GM12878 (cell line): ENCODE measurements at regions not wholly inside any gene's neighbourhood (a gene's known extent, or its start where the extent isn't known, plus 50 kb on each side); places are given as distances from the start of the nearest gene placed in this dataset.
A peak's percentile ranks its signal among the peaks of the same experiment; 100 is the strongest.

Experiments used
- CHD1 ChIP-seq: IDR thresholded peaks from 2 replicates; pipeline ENCODE4 v1.6.1; 2012; ENCODE audit warnings: low read depth, low read length, improper control_type of control experiment
- EP300 ChIP-seq, 2 experiments: fragments of 150-350 bp in 1 of 2; IDR thresholded peaks; 2 replicates each; pipeline ENCODE4 v1.6.1; 2011 to 2012; ENCODE audit warnings: low read depth in 2 of 2, low read length in 2 of 2, borderline replicate concordance in 1 of 2, improper control_type of control experiment in 1 of 2, inconsistent platforms in 1 of 2; ENCODE audit not compliant: control insufficient read depth in 1 of 2
- EZH2 ChIP-seq: IDR thresholded peaks from 2 replicates; pipeline ENCODE4 v1.6.1; 2012; ENCODE audit warnings: low read depth, mild to moderate bottlenecking, control low read depth, inconsistent platforms, low read length, borderline replicate concordance; ENCODE audit not compliant: control insufficient read depth
- HCFC1 ChIP-seq: fragments of 150-350 bp; IDR thresholded peaks from 2 replicates; pipeline ENCODE4 v1.6.1; 2014; ENCODE audit warnings: low read length
- MTA2 ChIP-seq: fragments of 450-650 bp; IDR thresholded peaks from 2 replicates; pipeline ENCODE4 v1.6.1; 2016; ENCODE audit warnings: low read depth, mild to moderate bottlenecking, moderate library complexity
- NFYB ChIP-seq: IDR thresholded peaks from 2 replicates; pipeline ENCODE4 v1.6.1; 2011; ENCODE audit warnings: low read depth, mild to moderate bottlenecking, low read length, improper control_type of control experiment, moderate library complexity; ENCODE audit not compliant: insufficient read depth
- POLR2A ChIP-seq: IDR thresholded peaks from 2 replicates; pipeline ENCODE4 v1.6.1; 2011; ENCODE audit warnings: low read depth, mild to moderate bottlenecking, low read length
- POLR2AphosphoS5 ChIP-seq: IDR thresholded peaks from 2 replicates; pipeline ENCODE4 v1.6.1; 2011; ENCODE audit warnings: mild to moderate bottlenecking, low read length, inconsistent platforms
- RCOR1 ChIP-seq: conservative IDR thresholded peaks from 2 replicates; pipeline ENCODE4 v1.6.1; 2012; ENCODE audit warnings: low read depth, low read length, improper control_type of control experiment
- YY1 ChIP-seq: IDR thresholded peaks from 2 replicates; pipeline ENCODE4 v1.6.1; 2011; ENCODE audit warnings: low read depth, mild to moderate bottlenecking, low read length
- ZNF687 ChIP-seq: fragments of 450-650 bp; IDR thresholded peaks from 2 replicates; pipeline ENCODE4 v1.6.1; 2017; ENCODE audit warnings: mild to moderate bottlenecking, moderate library complexity
- TF ChIP-seq, protein P1 (sequence below): IDR thresholded peaks from 2 replicates; pipeline ENCODE4 v1.6.1; 2011; ENCODE audit warnings: low read depth, mild to moderate bottlenecking, low read length, moderate library complexity, borderline replicate concordance; ENCODE audit errors: extremely low read depth
- TF ChIP-seq, protein P2 (sequence below), 3 experiments: IDR thresholded peaks in 2 of 3; conservative IDR thresholded peaks in 1 of 3; 2 replicates each; pipeline ENCODE4 v1.5.1; 2011; ENCODE audit warnings: low read depth in 3 of 3, low read length in 3 of 3, mild to moderate bottlenecking in 3 of 3, control low read depth in 2 of 3, moderate library complexity in 2 of 3, inconsistent platforms in 1 of 3, mixed read lengths in 1 of 3; ENCODE audit not compliant: control insufficient read depth in 2 of 3, insufficient read depth in 1 of 3; ENCODE audit errors: extremely low read depth in 1 of 3

GRCh38 chr9:84404095-84404686 lies 63.6 kb upstream of the SLC28A3 start:
- TF ChIP-seq MTA2 = no peak
- no peak for TF ChIP-seq ZNF687
- no peak for TF ChIP-seq EP300 (IDR thresholded peaks at IDR 0.05; ENCODE audit: borderline replicate concordance in 1 of 2, control insufficient read depth in 1 of 2, low read depth in 2 of 2, low read length in 2 of 2)
- no peak for TF ChIP-seq EZH2
- TF ChIP-seq, protein P1, sequence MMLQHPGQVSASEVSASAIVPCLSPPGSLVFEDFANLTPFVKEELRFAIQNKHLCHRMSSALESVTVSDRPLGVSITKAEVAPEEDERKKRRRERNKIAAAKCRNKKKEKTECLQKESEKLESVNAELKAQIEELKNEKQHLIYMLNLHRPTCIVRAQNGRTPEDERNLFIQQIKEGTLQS = no peak
- no peak for TF ChIP-seq CHD1
- TF ChIP-seq, protein P2, sequence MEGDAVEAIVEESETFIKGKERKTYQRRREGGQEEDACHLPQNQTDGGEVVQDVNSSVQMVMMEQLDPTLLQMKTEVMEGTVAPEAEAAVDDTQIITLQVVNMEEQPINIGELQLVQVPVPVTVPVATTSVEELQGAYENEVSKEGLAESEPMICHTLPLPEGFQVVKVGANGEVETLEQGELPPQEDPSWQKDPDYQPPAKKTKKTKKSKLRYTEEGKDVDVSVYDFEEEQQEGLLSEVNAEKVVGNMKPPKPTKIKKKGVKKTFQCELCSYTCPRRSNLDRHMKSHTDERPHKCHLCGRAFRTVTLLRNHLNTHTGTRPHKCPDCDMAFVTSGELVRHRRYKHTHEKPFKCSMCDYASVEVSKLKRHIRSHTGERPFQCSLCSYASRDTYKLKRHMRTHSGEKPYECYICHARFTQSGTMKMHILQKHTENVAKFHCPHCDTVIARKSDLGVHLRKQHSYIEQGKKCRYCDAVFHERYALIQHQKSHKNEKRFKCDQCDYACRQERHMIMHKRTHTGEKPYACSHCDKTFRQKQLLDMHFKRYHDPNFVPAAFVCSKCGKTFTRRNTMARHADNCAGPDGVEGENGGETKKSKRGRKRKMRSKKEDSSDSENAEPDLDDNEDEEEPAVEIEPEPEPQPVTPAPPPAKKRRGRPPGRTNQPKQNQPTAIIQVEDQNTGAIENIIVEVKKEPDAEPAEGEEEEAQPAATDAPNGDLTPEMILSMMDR (IDR thresholded peaks at IDR 0.05 in 2 of 3, conservative IDR thresholded peaks at IDR 0.05 in 1 of 3; ENCODE audit: control insufficient read depth in 2 of 3, extremely low read depth in 1 of 3, insufficient read depth in 1 of 3, low read depth in 3 of 3, low read length in 3 of 3) = peak; percentile 67 to 76 (median 71)
- TF ChIP-seq POLR2AphosphoS5 = no peak
- no peak for TF ChIP-seq HCFC1
- peak; percentile 49; the same call in 1 of the 2 replicates for TF ChIP-seq YY1
- no peak for TF ChIP-seq POLR2A
- TF ChIP-seq RCOR1 = no peak
- TF ChIP-seq NFYB = no peak
